ENCODE measurements at regions not wholly inside any gene's neighbourhood (a gene's known extent, or its start where the extent isn't known, plus 50 kb on each side); places are given as distances from the start of the nearest gene placed in this dataset.

- H3K4me3 ChIP-seq (replicated peaks; ENCODE audit: low read depth, low read length) = no peak overlapping the region
- no peak for DNase-seq (ENCODE audit: extremely low read depth, low read depth)
- TF ChIP-seq CTCF (IDR thresholded peaks at IDR 0.05; ENCODE audit: low read depth, low read length, missing control alignments) = no peak
Measured at GRCh38 chr21:36642777-36643176, 56.1 kb upstream of the SIM2 start.

- TF ChIP-seq CTCF (IDR thresholded peaks at IDR 0.05; ENCODE audit: low read depth, low read length, missing control alignments) = no peak
- no peak overlapping the region for H3K4me3 ChIP-seq (replicated peaks; ENCODE audit: low read depth, low read length)
- DNase-seq (ENCODE audit: extremely low read depth, low read depth) = no peak
Measured at GRCh38 chr21:36643374-36644250, 55.3 kb upstream of the SIM2 start.

- DNase-seq (ENCODE audit: extremely low read depth, low read depth) = no peak
- no peak overlapping the region for H3K4me3 ChIP-seq (replicated peaks; ENCODE audit: low read depth, low read length)
- no peak for TF ChIP-seq CTCF (IDR thresholded peaks at IDR 0.05; ENCODE audit: low read depth, low read length, missing control alignments)
Measured at GRCh38 chr21:36646011-36646410, 52.9 kb upstream of the SIM2 start.

- no peak for TF ChIP-seq CTCF (IDR thresholded peaks at IDR 0.05; ENCODE audit: low read depth, low read length, missing control alignments)
- H3K4me3 ChIP-seq (replicated peaks; ENCODE audit: low read depth, low read length) = no peak overlapping the region
- DNase-seq (ENCODE audit: extremely low read depth, low read depth) = no peak
Measured at GRCh38 chr21:36646645-36647044, 52.3 kb upstream of the SIM2 start.

GRCh38 chr21:36647279-36648093 is 51.4 kb upstream of the SIM2 start:
- no peak for DNase-seq (ENCODE audit: extremely low read depth, low read depth)
- no peak overlapping the region for H3K4me3 ChIP-seq (replicated peaks; ENCODE audit: low read depth, low read length)
- no peak for TF ChIP-seq CTCF (IDR thresholded peaks at IDR 0.05; ENCODE audit: low read depth, low read length, missing control alignments)

Measured in HFF-Myc (cell line).